GM12874 (cell line): ENCODE measurements at regions not wholly inside any gene's neighbourhood (a gene's known extent, or its start where the extent isn't known, plus 50 kb on each side); places are given as distances from the start of the nearest gene placed in this dataset.

ENCODE experiments used
- CTCF ChIP-seq: IDR thresholded peaks from 2 replicates; pipeline ENCODE4 v1.5.1; 2011; ENCODE audit warnings: low read depth, mild to moderate bottlenecking, control low read depth, low read length, moderate library complexity; ENCODE audit not compliant: insufficient read depth

- TF ChIP-seq CTCF, result no peak
Measured at GRCh38 chr2:236663287-236664101, 93.9 kb downstream of the ACKR3 start.

GRCh38 chr2:236664136-236664535 is 94.5 kb downstream of the ACKR3 start:
- no peak for TF ChIP-seq CTCF

- no peak for TF ChIP-seq CTCF
Measured at GRCh38 chr2:236665101-236665500, 95.5 kb downstream of the ACKR3 start.

- TF ChIP-seq CTCF, result no peak
Measured at GRCh38 chr2:236665572-236666118, 96.0 kb downstream of the ACKR3 start.

GRCh38 chr2:236666646-236667204 is 97.1 kb downstream of the ACKR3 start:
- no peak for TF ChIP-seq CTCF

GRCh38 chr2:236667526-236667925 is 97.9 kb downstream of the ACKR3 start:
- no peak for TF ChIP-seq CTCF

GRCh38 chr2:236668531-236668969 is 98.9 kb downstream of the ACKR3 start:
- TF ChIP-seq CTCF, result no peak
